NCI-H1092 (cell line): ENCODE measurements at regions not wholly inside any gene's neighbourhood (a gene's known extent, or its start where the extent isn't known, plus 50 kb on each side); places are given as distances from the start of the nearest gene placed in this dataset.

Source experiments
- DNase-seq: peaks from one replicate; lab custom pipeline; 2025; lab: John Stamatoyannopoulos, UW

GRCh38 chrX:40182615-40183014 is 84.9 kb upstream of the BCOR start:
- no peak for DNase-seq

- DNase-seq, result no peak
These were observed 84.3 kb upstream of the BCOR start for GRCh38 chrX:40182095-40182494.

- DNase-seq, result no peak
These were observed 81.5 kb upstream of the BCOR start for GRCh38 chrX:40179283-40179682.

GRCh38 chrX:40177942-40178715 is 80.4 kb upstream of the BCOR start:
- DNase-seq, result no peak

- no peak for DNase-seq
These were observed 79.7 kb upstream of the BCOR start for GRCh38 chrX:40177489-40177888.

- no peak for DNase-seq
These were observed 79.3 kb upstream of the BCOR start for GRCh38 chrX:40177117-40177430.

GRCh38 chrX:40176351-40177116 is 78.8 kb upstream of the BCOR start:
- DNase-seq, result no peak

GRCh38 chrX:40175511-40176350 is 78.0 kb upstream of the BCOR start:
- peak; percentile 81 for DNase-seq

GRCh38 chrX:40174854-40175510 is 77.2 kb upstream of the BCOR start:
- peak; percentile 72 for DNase-seq

GRCh38 chrX:40174001-40174853 is 76.5 kb upstream of the BCOR start:
- peak; percentile 76 for DNase-seq

- no peak for DNase-seq
These were observed 75.6 kb upstream of the BCOR start for GRCh38 chrX:40173143-40174000.

- DNase-seq, result peak; percentile 63
These were observed 74.8 kb upstream of the BCOR start for GRCh38 chrX:40172401-40173142.

GRCh38 chrX:40171513-40172400 is 74.0 kb upstream of the BCOR start:
- DNase-seq, result no peak

- peak; percentile 57 for DNase-seq
These were observed 73.2 kb upstream of the BCOR start for GRCh38 chrX:40170830-40171512.

- DNase-seq, result peak; percentile 83
These were observed 71.7 kb upstream of the BCOR start for GRCh38 chrX:40169193-40170101.

GRCh38 chrX:40168480-40169011 is 70.8 kb upstream of the BCOR start:
- DNase-seq, result no peak
